ENCODE measurements at regions not wholly inside any gene's neighbourhood (a gene's known extent, or its start where the extent isn't known, plus 50 kb on each side); places are given as distances from the start of the nearest gene placed in this dataset.

GRCh38 chr10:90414926-90415325 is 442.9 kb downstream of the HTR7 start:
- DNase-seq (ENCODE audit: low spot score), result no peak
- H3K27me3 Mint-ChIP-seq (ENCODE audit: low read depth), result no peaks in the 10 kb centered on the region
- no peak for ATAC-seq
- TF ChIP-seq TP53 (CRISPR knock-in tag; IDR thresholded peaks at IDR 0.05), result no peak
- no peak for TF ChIP-seq HMGXB4 (CRISPR knock-in tag; IDR thresholded peaks at IDR 0.05)
- no peak for TF ChIP-seq TCF7 (CRISPR knock-in tag; IDR thresholded peaks at IDR 0.05; ENCODE audit: low read depth)
- no peak for TF ChIP-seq NR1H2 (CRISPR knock-in tag; IDR thresholded peaks at IDR 0.05)
- no peak for TF ChIP-seq EMX1 (CRISPR knock-in tag; IDR thresholded peaks at IDR 0.05)
- TF ChIP-seq RORB (CRISPR knock-in tag; IDR thresholded peaks at IDR 0.05), result no peak
- no peak for TF ChIP-seq ERG (CRISPR knock-in tag; IDR thresholded peaks at IDR 0.05)
- no peak for TF ChIP-seq PREB (CRISPR knock-in tag; IDR thresholded peaks at IDR 0.05; ENCODE audit: borderline replicate concordance)
- TF ChIP-seq OVOL2 (CRISPR knock-in tag; IDR thresholded peaks at IDR 0.05; ENCODE audit: borderline replicate concordance), result no peak
- no peak for TF ChIP-seq ZMAT4 (CRISPR knock-in tag; IDR thresholded peaks at IDR 0.05)
- no peak for TF ChIP-seq NFYB (CRISPR knock-in tag; conservative IDR thresholded peaks at IDR 0.05; ENCODE audit: low read depth)
- no peak for TF ChIP-seq SOX15 (CRISPR knock-in tag; IDR thresholded peaks at IDR 0.05)
- no peak for TF ChIP-seq ATF3 (CRISPR knock-in tag; conservative IDR thresholded peaks at IDR 0.05)
- TF ChIP-seq ZNF512 (CRISPR knock-in tag; IDR thresholded peaks at IDR 0.05; ENCODE audit: borderline replicate concordance), result no peak
- peaks cover 20% of the 10 kb centered on the region for H3K9me3 Mint-ChIP-seq
- ChIA-PET POLR2A (no interaction called here), CTCF (no interaction called here)
- H3K4me1 Mint-ChIP-seq, result peaks cover 28% of the 10 kb centered on the region
- H3K27ac Mint-ChIP-seq, result no peak overlapping the region
- H3K4me3 Mint-ChIP-seq, result no peak overlapping the region
- peaks cover 17% of the 10 kb centered on the region for H3K36me3 Mint-ChIP-seq

- Mint-ChIP-seq H3K27ac (no peak overlapping the region), H3K4me1 (peaks cover 25% of the 10 kb centered on the region), H3K36me3 (no peaks in the 10 kb centered on the region), H3K9me3 (no peaks in the 10 kb centered on the region), H3K27me3 (ENCODE audit: low read depth) (no peaks in the 10 kb centered on the region), H3K4me3 (no peak overlapping the region)
- DNase-seq (ENCODE audit: low spot score) (no peak), ATAC-seq (no peak)
- CTCF ChIA-PET, result no interaction called here
- no peak for TF ChIP-seq ETV6 (CRISPR knock-in tag; IDR thresholded peaks at IDR 0.05)
- TF ChIP-seq KAT7 (CRISPR knock-in tag; IDR thresholded peaks at IDR 0.05; ENCODE audit: borderline replicate concordance), result no peak
- no peak for TF ChIP-seq SP1 (CRISPR knock-in tag; conservative IDR thresholded peaks at IDR 0.05)
- TF ChIP-seq ZNF317 (CRISPR knock-in tag; IDR thresholded peaks at IDR 0.05; ENCODE audit: borderline replicate concordance, low read depth), result no peak
- no peak for TF ChIP-seq ZNF671 (CRISPR knock-in tag; IDR thresholded peaks at IDR 0.05)
- TF ChIP-seq USF2 (CRISPR knock-in tag; IDR thresholded peaks at IDR 0.05), result no peak
- no peak for TF ChIP-seq ZNF423 (CRISPR knock-in tag; IDR thresholded peaks at IDR 0.05)
- TF ChIP-seq PRRX2 (CRISPR knock-in tag; IDR thresholded peaks at IDR 0.05), result no peak
- TF ChIP-seq ZNF425 (CRISPR knock-in tag; conservative IDR thresholded peaks at IDR 0.05), result no peak
- TF ChIP-seq NR1H2 (CRISPR knock-in tag; IDR thresholded peaks at IDR 0.05), result no peak
- TF ChIP-seq ZSCAN18 (CRISPR knock-in tag; IDR thresholded peaks at IDR 0.05), result no peak
- no peak for TF ChIP-seq TP53 (CRISPR knock-in tag; IDR thresholded peaks at IDR 0.05)
- no peak for TF ChIP-seq ATF3 (CRISPR knock-in tag; conservative IDR thresholded peaks at IDR 0.05)
- no peak for TF ChIP-seq TCF7 (CRISPR knock-in tag; IDR thresholded peaks at IDR 0.05; ENCODE audit: low read depth)
- POLR2A ChIA-PET, result no interaction called here
Observed at GRCh38 chr10:90417029-90417428, 440.8 kb downstream of the HTR7 start.

All from WTC11 (cell line).